GM21576 (cell line): ENCODE measurements at regions not wholly inside any gene's neighbourhood (a gene's known extent, or its start where the extent isn't known, plus 50 kb on each side); places are given as distances from the start of the nearest gene placed in this dataset.
"Not testable (repeated sequence)": the region's sequence is repeated elsewhere in the genome, so short reads cannot be mapped to it uniquely, and the experiment has no call there.

Experiments used
- ATAC-seq: cut with Tn5 transposase; IDR thresholded peaks from one replicate; pipeline ENCODE4 v1.9.1; 2021; ENCODE audit warnings: mild to moderate bottlenecking, moderate library complexity; ENCODE audit not compliant: unreplicated experiment

GRCh38 chr13:90246687-90247345 is 1100.7 kb upstream of the MIR17HG start:
- ATAC-seq, result no peak

- ATAC-seq, result no peak
Measured at GRCh38 chr13:90253806-90254205, 1093.7 kb upstream of the MIR17HG start.

GRCh38 chr13:90254437-90254836 is 1093.0 kb upstream of the MIR17HG start:
- ATAC-seq, result no peak

- no peak for ATAC-seq
Measured at GRCh38 chr13:90256746-90257145, 1090.7 kb upstream of the MIR17HG start.

- ATAC-seq, result no peak
Measured at GRCh38 chr13:90258129-90258528, 1089.4 kb upstream of the MIR17HG start.

DNA sequence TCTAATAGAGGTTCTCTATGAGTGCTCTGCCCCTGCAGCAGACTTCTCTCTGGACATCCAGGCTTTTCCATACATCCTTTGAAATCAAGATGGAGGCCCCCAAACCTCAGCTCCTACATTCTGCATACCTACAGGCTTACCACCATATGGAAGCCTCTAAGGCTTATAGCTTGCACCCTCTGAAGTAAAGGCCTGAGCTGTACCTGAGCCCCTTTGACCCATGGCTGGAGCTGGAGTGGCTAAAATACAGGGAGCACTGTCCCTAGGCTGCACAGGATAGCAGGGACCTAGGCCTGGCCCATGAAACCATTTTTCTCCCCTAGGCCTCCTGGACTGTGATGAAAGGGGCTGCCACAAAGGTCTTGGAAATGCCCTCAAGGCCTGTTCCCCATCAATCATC is 1086.1 kb upstream of the MIR17HG start:
- no peak for ATAC-seq

- ATAC-seq, result no peak
Measured at GRCh38 chr13:90270226-90270625, 1077.3 kb upstream of the MIR17HG start.

DNA sequence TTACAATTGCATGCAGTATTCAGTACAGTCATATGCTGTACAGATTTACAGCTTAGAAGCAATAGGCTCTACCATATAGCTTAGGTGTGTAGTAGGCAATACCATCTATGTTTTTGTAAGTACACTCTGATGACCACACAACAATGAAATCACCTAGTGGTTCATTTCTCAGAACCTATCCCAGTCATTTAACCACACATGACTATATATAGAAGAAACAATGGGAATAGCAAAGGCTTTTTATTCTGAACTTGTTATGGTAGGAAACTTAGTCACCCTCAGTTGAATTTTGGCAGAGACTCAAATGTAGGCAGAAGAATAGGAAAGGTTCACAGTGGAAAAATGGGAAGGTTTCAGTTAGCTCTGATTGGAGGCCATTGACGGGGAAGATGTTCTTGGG is 1075.1 kb upstream of the MIR17HG start:
- no peak for ATAC-seq

- no peak for ATAC-seq
Measured at GRCh38 chr13:90276216-90276615, 1071.3 kb upstream of the MIR17HG start.

- not testable (repeated sequence) for ATAC-seq
Measured at GRCh38 chr13:90278231-90278630, 1069.3 kb upstream of the MIR17HG start.

DNA sequence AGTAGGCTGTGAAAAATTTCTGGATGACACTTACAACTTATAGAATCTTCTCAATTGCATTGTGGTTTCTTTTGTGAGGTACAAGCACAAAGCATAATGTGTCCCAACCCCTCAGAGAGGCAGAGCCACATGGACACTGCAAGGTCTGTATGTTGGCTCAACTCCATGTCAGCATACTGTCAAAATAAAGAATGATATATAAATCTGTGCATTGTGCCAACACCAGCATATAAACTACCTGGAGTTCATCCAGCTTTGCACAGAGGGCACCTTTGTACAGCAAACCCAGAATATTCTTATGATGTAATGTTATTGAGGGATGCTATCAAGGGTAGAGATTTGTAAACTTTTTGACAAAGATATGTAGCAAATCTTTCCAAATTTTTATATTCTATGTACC is 1065.8 kb upstream of the MIR17HG start:
- ATAC-seq, result no peak

GRCh38 chr13:90287521-90287920 is 1060.0 kb upstream of the MIR17HG start:
- ATAC-seq, result no peak

DNA sequence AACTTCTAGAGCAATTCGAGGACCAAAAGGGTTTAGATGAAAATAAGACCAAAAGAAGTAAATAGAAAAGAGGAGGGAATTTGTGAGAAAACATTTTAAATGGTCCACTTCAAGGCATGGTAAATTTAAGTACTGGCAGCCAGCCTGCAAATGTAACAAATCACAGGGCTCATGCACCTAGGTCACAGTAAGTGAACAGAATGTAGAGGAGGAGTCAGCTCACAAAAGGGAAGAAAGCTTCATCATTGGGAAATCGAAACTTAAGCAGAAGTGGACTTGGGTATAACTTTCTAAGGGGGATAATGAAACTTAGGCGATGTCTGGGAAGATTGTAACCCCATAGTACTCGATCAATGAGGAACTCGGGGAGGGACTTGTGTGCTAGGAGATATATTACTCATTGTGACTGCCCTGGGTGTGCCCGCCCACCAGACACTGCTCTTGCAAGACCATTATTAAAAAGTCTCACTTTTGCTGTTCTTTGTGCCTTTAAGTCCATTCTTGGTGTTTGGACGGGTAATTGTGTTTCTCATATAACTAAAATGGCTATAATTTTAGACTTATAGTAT is 1053.6 kb upstream of the MIR17HG start:
- no peak for ATAC-seq

GRCh38 chr13:90299238-90299637 is 1048.2 kb upstream of the MIR17HG start:
- ATAC-seq, result no peak

DNA sequence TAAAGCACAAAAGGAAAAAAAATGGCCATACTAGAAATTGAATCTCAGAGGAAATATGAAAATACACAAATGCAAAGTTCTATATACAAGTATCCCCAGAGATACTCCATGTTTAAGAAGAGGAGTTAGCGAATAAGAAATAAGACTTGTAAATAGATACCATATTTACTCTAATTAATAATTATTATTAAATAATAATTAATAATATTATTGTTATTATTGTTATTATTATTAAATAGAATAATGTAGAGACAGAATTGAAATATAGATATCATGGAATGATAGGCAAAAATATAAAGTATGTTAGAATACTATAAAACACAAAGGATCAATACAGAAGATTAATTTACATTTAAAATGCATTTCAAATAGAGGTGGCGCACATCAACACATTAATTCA is 1047.5 kb upstream of the MIR17HG start:
- ATAC-seq, result no peak

DNA sequence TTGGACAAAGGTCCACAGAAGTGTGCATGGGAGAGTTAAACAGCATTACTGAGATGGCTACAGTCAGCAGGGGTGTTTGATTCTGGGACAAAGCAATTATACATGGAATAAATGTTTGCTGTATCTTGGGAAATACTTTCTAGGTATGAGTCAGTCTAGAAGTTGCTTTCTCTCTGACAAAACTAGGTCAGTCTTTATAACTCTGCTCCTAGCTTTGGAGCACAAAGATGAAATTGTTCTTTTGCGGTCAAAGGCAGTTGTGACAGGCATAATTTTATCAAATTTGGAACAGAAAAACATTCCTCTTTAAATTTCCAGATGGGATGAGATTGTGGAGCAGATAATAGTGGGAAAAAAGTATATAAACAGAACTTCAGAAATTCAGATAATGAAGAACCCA is 1045.4 kb upstream of the MIR17HG start:
- ATAC-seq, result no peak

GRCh38 chr13:90305796-90306195 is 1041.7 kb upstream of the MIR17HG start:
- ATAC-seq, result no peak

GRCh38 chr13:90307136-90307535 is 1040.4 kb upstream of the MIR17HG start:
- ATAC-seq, result no peak

DNA sequence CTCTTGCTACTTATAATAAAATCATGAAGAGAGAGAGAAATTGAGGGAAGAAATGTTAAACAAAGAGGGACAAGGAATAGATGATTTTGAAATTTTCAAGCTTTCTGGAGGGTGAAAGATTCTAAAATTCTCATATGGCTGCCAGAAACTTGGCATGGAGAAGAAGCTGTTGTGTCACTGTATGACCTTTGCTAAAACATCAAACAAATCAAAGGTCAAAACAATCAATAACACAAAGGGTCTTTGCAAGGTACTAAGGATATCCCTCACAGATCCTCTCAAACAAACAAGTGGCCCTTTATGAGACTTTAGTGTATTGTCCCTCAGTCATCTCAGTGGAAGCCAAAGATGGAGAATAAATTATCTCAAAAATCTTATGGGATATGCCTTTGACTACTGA is 1039.2 kb upstream of the MIR17HG start:
- no peak for ATAC-seq

DNA sequence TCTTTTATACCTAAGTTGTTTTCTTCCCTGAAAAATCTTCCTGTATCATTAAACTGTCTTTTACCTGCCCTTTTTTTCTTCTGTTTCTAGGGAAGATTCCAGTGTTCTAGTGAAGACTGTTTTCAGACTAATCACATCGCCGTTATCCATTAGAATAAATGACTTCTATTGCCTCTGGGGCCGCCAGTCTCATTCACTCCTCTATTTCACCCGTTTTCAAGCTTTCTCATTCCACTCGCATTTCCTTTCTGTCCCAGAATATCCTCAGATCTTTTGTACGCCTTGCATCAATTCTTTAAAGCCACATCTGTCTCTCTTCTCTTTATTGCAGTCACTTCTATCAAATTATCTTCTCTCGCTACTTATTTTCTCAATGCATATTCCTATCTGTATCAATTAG is 1035.6 kb upstream of the MIR17HG start:
- ATAC-seq, result no peak

DNA sequence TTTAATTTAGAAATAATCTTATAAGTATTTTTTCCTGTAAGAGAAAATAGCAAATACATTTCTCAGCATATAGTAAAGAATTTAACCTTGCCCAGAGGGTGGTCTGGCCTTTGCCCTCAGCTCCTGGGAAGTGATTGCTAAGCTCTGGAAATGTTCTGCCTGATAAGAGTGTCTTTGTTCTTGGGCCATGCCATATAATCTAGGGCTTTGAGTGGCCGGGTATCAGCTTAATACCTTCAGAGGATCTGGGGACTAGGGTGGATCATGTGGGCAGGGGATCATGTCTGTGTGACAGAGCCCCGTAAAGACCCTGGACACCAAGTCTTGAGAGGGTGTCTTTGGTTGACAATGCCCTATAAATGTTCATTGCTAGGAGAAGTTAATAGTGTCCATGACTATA is 1032.4 kb upstream of the MIR17HG start:
- no peak for ATAC-seq

DNA sequence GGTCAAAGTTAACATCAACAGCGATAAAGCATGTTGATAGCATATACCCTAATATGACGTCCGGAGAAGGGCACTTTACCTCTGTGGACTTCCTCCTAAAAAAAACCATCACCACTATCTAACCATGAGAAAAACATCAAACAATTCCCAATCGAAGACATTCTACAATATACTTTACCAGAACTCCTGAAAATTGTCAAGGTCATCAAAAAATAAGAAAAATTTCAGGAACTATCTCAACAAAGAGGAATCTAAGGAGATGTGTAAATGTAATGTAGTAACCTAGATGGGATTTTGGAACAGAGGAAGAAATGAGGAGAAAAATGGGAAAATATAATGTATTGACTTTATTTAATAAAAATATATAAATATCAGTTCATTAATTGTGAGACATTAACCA is 1026.8 kb upstream of the MIR17HG start:
- ATAC-seq, result no peak
